HS-27A (cell line): ENCODE measurements at regions not wholly inside any gene's neighbourhood (a gene's known extent, or its start where the extent isn't known, plus 50 kb on each side); places are given as distances from the start of the nearest gene placed in this dataset.

Source experiments
- DNase-seq: peaks from one replicate; pipeline ENCODE4 v3.0.0-alpha.2; 2012; ENCODE audit warnings: low read depth, missing footprints

- DNase-seq, result no peak
Observed at GRCh38 chr10:64209561-64209960, 688.4 kb downstream of the REEP3 start.

GRCh38 chr10:64210211-64210610, 689.0 kb downstream of the REEP3 start:
- no peak for DNase-seq

GRCh38 chr10:64211466-64211865, 690.3 kb downstream of the REEP3 start:
- no peak for DNase-seq

- no peak for DNase-seq
Observed at GRCh38 chr10:64215088-64215487, 693.9 kb downstream of the REEP3 start.

GRCh38 chr10:64219271-64220025, 698.2 kb downstream of the REEP3 start:
- no peak for DNase-seq

GRCh38 chr10:64234489-64234888, 713.3 kb downstream of the REEP3 start:
- no peak for DNase-seq

- no peak for DNase-seq
Observed at GRCh38 chr10:64257704-64258103, 736.5 kb downstream of the REEP3 start.

GRCh38 chr10:64261092-64261491, 739.9 kb downstream of the REEP3 start:
- no peak for DNase-seq

- no peak for DNase-seq
Observed at GRCh38 chr10:64261676-64262075, 740.5 kb downstream of the REEP3 start.

GRCh38 chr10:64265961-64266360, 744.8 kb downstream of the REEP3 start:
- no peak for DNase-seq

- DNase-seq, result no peak
Observed at GRCh38 chr10:64271508-64271907, 750.3 kb downstream of the REEP3 start.

- no peak for DNase-seq
Observed at GRCh38 chr10:64271983-64272382, 750.8 kb downstream of the REEP3 start.

GRCh38 chr10:64275001-64275400, 753.8 kb downstream of the REEP3 start:
- DNase-seq, result no peak

GRCh38 chr10:64275774-64276173, 754.6 kb downstream of the REEP3 start:
- DNase-seq, result no peak

GRCh38 chr10:64277536-64277935, 756.3 kb downstream of the REEP3 start:
- no peak for DNase-seq

- no peak for DNase-seq
Observed at GRCh38 chr10:64283621-64284020, 762.4 kb downstream of the REEP3 start.

- DNase-seq, result no peak
Observed at GRCh38 chr10:64286533-64286932, 765.3 kb downstream of the REEP3 start.

GRCh38 chr10:64288404-64288803, 767.2 kb downstream of the REEP3 start:
- no peak for DNase-seq

- DNase-seq, result no peak
Observed at GRCh38 chr10:64303566-64303965, 782.4 kb downstream of the REEP3 start.

- no peak for DNase-seq
Observed at GRCh38 chr10:64306729-64307327, 785.6 kb downstream of the REEP3 start.

- DNase-seq, result no peak
Observed at GRCh38 chr10:64312876-64313275, 791.7 kb downstream of the REEP3 start.

- DNase-seq, result no peak
Observed at GRCh38 chr10:64313967-64314366, 792.8 kb downstream of the REEP3 start.

GRCh38 chr10:64316416-64316815, 795.2 kb downstream of the REEP3 start:
- DNase-seq, result no peak

- no peak for DNase-seq
Observed at GRCh38 chr10:64316833-64317232, 795.6 kb downstream of the REEP3 start.
